Cardiac muscle cell (in vitro differentiated cells and primary cell): ENCODE measurements at regions not wholly inside any gene's neighbourhood (a gene's known extent, or its start where the extent isn't known, plus 50 kb on each side); places are given as distances from the start of the nearest gene placed in this dataset.
"Not testable (repeated sequence)": the region's sequence is repeated elsewhere in the genome, so short reads cannot be mapped to it uniquely, and the experiment has no call there.

Source experiments
- DNase-seq, 2 donors: peaks; one replicate each; pipeline versions ENCODE4 v3.0.0 to v3.0.0-alpha.2; 2010 to 2017; ENCODE audit warnings: low read depth in 1 of 2, low spot score in 1 of 2
- H3K27ac ChIP-seq: fragments of 200-600 bp; sonication (generic); 2 replicates; pipeline ENCODE4 v1.5.1; 2016
- H3K27me3 ChIP-seq: fragments of 200-600 bp; sonication (generic); 2 replicates; pipeline ENCODE4 v1.6.0; 2016; ENCODE audit warnings: control low read depth
- H3K36me3 ChIP-seq: fragments of 200-600 bp; sonication (generic); 2 replicates; pipeline ENCODE4 v1.5.1; 2016; ENCODE audit warnings: control low read depth
- H3K4me1 ChIP-seq: fragments of 200-600 bp; sonication (generic); 2 replicates; pipeline ENCODE4 v1.8.1; 2017; ENCODE audit warnings: low read depth, mild to moderate bottlenecking, mixed run types
- H3K4me3 ChIP-seq: fragments of 200-600 bp; sonication (generic); 2 replicates; pipeline ENCODE4 v1.5.1; 2016; ENCODE audit warnings: mild to moderate bottlenecking
- H3K9me3 ChIP-seq: fragments of 200-600 bp; sonication (generic); 2 replicates; pipeline ENCODE4 v1.5.1; 2017; ENCODE audit warnings: low read depth, mild to moderate bottlenecking, control low read depth
- CTCF ChIP-seq: IDR thresholded peaks from 2 replicates; pipeline ENCODE4 v1.5.1; 2012; ENCODE audit warnings: low read depth, mild to moderate bottlenecking, low read length

DNA sequence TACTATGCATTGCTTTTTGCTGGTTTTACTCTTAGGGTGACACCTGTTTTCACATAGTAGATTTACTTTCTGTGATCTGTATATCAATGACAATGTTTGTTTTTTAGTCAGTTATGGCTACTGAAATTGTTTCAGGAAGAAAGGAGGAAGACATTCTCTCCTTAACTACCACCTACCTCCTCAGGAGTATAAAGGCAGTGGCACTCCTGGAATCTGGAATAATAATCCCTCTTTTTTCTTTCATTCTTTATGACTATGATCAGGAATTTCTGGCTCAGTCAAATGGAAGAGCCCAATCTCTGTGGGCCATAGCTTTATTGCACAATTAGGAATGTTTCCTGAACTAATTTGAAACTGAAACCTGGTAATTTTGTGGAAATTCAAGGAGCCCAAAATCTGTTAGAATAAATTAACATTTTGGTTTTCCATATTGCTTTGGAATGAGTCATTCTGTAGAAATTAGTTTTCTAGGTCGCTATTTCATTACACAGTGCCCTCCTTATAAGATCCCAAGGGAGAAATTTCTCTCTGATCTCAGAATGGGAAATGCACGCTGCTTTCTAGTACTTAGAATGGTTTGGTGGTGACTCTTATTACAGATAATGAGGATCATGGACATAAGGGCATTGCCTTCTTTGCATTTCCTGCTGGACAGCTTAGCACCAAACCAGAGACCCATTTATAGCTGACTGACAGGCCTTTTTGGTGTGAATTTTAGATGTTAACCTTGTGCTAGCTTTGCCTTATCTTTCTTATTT is 95.3 kb upstream of the VLDLR start:
- no peak for TF ChIP-seq CTCF
- Histone ChIP-seq H3K4me1 (no peaks in the 10 kb centered on the region), H3K36me3 (no peaks in the 10 kb centered on the region), H3K4me3 (no peak overlapping the region), H3K9me3 (no peaks in the 10 kb centered on the region), H3K27me3 (no peaks in the 10 kb centered on the region), H3K27ac (no peak overlapping the region)
- peak in 1 of 2 donors; percentile 41 for DNase-seq

GRCh38 chr9:2531481-2531880 is 90.1 kb upstream of the VLDLR start:
- no peaks in the 10 kb centered on the region for H3K36me3 ChIP-seq
- H3K9me3 ChIP-seq, result no peaks in the 10 kb centered on the region
- no peak for TF ChIP-seq CTCF
- H3K4me3 ChIP-seq, result no peak overlapping the region
- H3K27ac ChIP-seq, result no peak overlapping the region
- DNase-seq, result no peak
- H3K4me1 ChIP-seq, result no peaks in the 10 kb centered on the region
- no peaks in the 10 kb centered on the region for H3K27me3 ChIP-seq

DNA sequence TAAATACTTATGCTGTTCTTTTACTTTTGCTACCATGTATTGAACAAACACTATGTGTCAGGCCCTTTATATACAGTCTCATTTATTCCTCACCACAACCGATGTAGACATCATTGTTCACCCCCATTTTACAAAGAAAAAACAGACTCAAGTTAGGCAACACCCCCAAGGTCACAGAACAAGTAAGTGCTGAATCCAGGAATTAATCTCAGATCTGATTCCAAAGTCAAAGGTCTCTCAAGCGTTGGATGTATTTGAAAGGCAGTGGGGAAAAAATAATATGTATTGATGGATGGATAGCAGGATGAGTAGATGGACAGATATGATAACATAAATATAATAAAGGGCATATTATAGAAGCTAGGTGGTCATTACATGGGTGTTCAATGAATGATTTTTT is 85.1 kb upstream of the VLDLR start:
- Histone ChIP-seq H3K27ac (no peak overlapping the region), H3K4me1 (no peaks in the 10 kb centered on the region), H3K4me3 (no peak overlapping the region), H3K36me3 (no peaks in the 10 kb centered on the region), H3K27me3 (no peaks in the 10 kb centered on the region), H3K9me3 (no peaks in the 10 kb centered on the region)
- DNase-seq, result no peak
- no peak for TF ChIP-seq CTCF

DNA sequence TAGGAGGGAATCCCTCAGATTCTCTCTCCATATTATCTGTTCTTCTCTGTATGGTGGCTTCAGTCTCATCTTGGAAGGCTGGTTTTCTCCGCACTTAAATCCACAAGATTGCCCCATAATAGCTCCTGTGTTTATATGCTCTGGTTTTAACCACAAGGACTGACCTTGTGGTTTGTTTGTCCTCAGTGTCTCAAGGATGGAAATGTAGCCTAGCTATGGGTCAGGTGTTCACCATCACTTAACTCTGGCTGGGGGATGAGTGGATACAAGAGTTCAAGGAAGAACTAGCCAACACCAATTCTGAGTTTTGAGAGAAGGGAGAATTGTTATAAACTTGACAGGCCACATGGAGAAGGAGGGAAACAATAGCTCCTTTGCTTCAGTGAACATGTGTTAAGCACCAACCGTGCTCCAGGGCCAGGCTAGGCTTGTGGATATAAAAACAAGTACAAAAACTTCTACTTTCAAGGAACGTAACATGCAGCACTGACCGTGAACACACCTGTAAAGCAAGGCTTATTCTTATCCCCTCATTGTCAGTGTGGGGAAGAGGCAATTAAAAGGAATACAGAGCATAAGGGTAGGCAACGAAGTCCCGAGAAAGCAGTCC is 75.6 kb upstream of the VLDLR start:
- Histone ChIP-seq H3K27me3 (no peaks in the 10 kb centered on the region), H3K27ac (no peak overlapping the region), H3K4me1 (no peaks in the 10 kb centered on the region), H3K4me3 (no peak overlapping the region), H3K36me3 (no peaks in the 10 kb centered on the region), H3K9me3 (no peaks in the 10 kb centered on the region)
- DNase-seq, result no peak
- no peak for TF ChIP-seq CTCF

GRCh38 chr9:2555899-2556600 is 65.5 kb upstream of the VLDLR start:
- peak in 1 of 2 donors; percentile 78 for DNase-seq

DNA sequence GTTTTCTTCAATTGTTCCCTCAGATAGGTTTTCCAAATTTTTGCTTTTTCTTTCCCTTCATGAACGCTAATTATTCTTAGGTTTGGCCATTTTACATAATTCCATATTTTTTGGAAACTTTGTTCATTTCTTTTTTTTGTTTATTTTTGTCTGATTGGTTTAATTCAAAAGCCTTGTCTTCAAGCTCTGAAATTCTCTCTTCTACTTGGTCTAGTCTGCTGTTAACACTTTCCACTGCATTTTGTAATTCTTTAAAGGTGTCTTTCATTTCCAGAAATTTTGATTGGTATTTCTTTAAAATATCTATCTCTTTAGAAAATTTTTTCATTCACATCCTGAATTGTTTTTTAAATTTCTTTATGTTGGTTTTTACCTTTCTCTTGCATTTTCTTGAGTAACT is 63.9 kb upstream of the VLDLR start:
- Histone ChIP-seq H3K4me1 (no peaks in the 10 kb centered on the region), H3K27ac (no peak overlapping the region), H3K36me3 (no peaks in the 10 kb centered on the region), H3K9me3 (no peaks in the 10 kb centered on the region), H3K4me3 (no peak overlapping the region), H3K27me3 (no peaks in the 10 kb centered on the region)
- DNase-seq, result no peak
- TF ChIP-seq CTCF, result no peak

More at GRCh38 chr9:2555899-2556600, 65.5 kb upstream of the VLDLR start:
- H3K9me3 ChIP-seq, H3K4me1 ChIP-seq, H3K36me3 ChIP-seq, H3K27ac ChIP-seq, H3K27me3 ChIP-seq, H3K4me3 ChIP-seq: not testable (repeated sequence)
